Subcutaneous abdominal adipose tissue (tissue), 5 donors: ENCODE measurements at regions not wholly inside any gene's neighbourhood (a gene's known extent, or its start where the extent isn't known, plus 50 kb on each side); places are given as distances from the start of the nearest gene placed in this dataset.

ENCODE experiments used
- H3K27ac ChIP-seq: one replicate; pipeline ENCODE4 v1.7.0; 2013; ENCODE audit warnings: low read depth, mild to moderate bottlenecking, inconsistent platforms, low read length, moderate library complexity
- H3K27me3 ChIP-seq, 5 donors: one replicate each; pipeline ENCODE4 v1.7.0; 2013; ENCODE audit warnings: low read length in 5 of 5, inconsistent platforms in 1 of 5; ENCODE audit not compliant: control insufficient read depth in 5 of 5, insufficient read depth in 4 of 5
- H3K36me3 ChIP-seq, 5 donors: one replicate each; pipeline ENCODE4 v1.7.0; 2013; ENCODE audit warnings: low read length in 5 of 5; ENCODE audit not compliant: control insufficient read depth in 5 of 5, insufficient read depth in 5 of 5
- H3K4me1 ChIP-seq, 5 donors: one replicate each; pipeline ENCODE4 v1.7.0; 2013; ENCODE audit warnings: low read length in 5 of 5, mild to moderate bottlenecking in 3 of 5, moderate library complexity in 1 of 5; ENCODE audit not compliant: control insufficient read depth in 5 of 5, insufficient read depth in 5 of 5
- H3K4me3 ChIP-seq, 5 donors: one replicate each; pipeline ENCODE4 v1.7.0; 2013; ENCODE audit warnings: low read length in 5 of 5, low read depth in 1 of 5
- H3K9ac ChIP-seq, 5 donors: one replicate each; pipeline ENCODE4 v1.7.0; 2013; ENCODE audit warnings: low read length in 5 of 5, mild to moderate bottlenecking in 4 of 5, moderate library complexity in 3 of 5
- H3K9me3 ChIP-seq, 5 donors: one replicate each; pipeline ENCODE4 v1.7.0; 2013; ENCODE audit warnings: low read length in 5 of 5; ENCODE audit not compliant: control insufficient read depth in 5 of 5
- donor health status: healthy.
- donor health status: healthy.
- donor health status: healthy.
- donor health status: healthy.
- donor health status: healthy.

DNA sequence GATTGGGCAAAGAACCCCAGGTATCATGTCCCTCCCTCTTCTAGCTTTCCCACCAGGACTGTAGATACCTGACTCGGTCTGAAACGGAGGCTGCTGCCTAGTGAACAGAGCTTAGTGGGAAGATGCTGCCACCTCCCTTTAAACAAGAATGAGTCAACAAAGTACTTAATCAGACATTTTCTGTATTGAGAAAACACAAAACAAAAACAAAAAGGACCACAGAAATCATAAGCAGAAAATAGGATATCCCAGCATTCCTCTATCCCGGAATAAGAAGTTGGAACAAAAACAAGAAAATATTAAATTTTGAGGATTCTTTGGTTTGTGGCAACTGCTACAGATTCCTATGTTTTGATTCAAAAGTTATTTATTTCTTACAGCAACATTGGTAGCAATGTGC lies 51.7 kb upstream of the COL8A1 start:
- Histone ChIP-seq H3K4me3 (no peak overlapping the region), H3K27me3 (no peaks in the 10 kb centered on the region), H3K36me3 (no peaks in the 10 kb centered on the region), H3K9ac (no peak overlapping the region), H3K27ac (no peak overlapping the region), H3K9me3 (no peaks in the 10 kb centered on the region), H3K4me1 (no peaks in the 10 kb centered on the region)

DNA sequence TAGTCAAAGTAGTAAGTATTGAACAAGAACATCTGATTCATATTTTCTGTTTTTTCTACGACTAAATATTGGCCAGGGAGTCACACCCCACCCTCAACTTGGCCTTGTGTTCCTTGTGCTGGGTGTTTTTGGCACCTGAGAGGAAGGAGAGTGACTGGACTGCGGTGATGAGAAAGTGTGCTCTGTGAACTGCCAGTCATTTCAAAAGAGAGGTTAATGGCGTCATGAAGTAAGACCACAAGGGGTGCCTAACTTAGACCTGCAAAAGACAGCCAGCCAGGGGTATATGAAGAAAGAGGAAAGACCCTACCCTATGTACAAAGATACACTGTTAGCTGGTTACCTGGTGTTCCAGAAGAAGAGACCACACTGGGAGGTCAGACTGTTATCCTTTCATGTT lies 58.4 kb upstream of the COL8A1 start:
- Histone ChIP-seq H3K4me3 (no peak overlapping the region), H3K4me1 (no peaks in the 10 kb centered on the region), H3K9me3 (peaks cover 0 to 9% (median 0%) of the 10 kb centered on the region in 5 donors), H3K36me3 (no peaks in the 10 kb centered on the region), H3K9ac (no peak overlapping the region), H3K27ac (no peak overlapping the region), H3K27me3 (no peaks in the 10 kb centered on the region)

GRCh38 chr3:99579246-99579645 lies 59.1 kb upstream of the COL8A1 start:
- H3K4me3 ChIP-seq, result no peak overlapping the region
- no peak overlapping the region for H3K27ac ChIP-seq
- H3K36me3 ChIP-seq, result no peaks in the 10 kb centered on the region
- no peaks in the 10 kb centered on the region for H3K27me3 ChIP-seq
- H3K9me3 ChIP-seq, result peaks cover 0 to 11% (median 0%) of the 10 kb centered on the region in 5 donors
- no peak overlapping the region for H3K9ac ChIP-seq
- H3K4me1 ChIP-seq, result no peaks in the 10 kb centered on the region

DNA sequence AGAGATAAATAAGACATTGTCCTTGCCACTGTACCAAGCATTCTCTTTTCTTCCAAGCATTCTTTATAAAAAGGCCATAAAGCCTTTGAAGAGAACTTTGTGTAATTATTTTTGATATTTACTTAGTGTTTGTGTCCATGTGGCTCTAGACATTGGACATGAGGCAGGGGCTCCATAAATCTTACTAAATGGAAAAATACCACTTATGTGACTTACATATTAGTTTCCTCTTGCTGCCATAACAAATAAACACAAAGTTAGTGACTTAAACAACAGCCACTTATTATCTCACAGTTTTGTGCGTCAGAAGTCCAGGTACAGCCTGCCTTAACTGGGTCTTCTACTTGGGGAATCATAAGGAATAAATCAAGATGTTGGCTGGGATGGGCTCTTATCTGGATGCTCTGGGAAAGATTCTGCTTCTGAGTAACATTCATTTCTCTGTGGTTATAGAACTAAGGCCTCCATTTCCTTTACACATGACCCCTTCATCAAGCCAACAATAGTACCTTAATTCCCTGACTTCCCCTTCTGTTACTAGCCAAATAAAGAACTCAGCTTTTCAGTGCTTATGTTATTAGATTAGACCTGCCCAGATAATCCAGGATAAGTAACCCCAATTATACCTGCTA lies 59.9 kb upstream of the COL8A1 start:
- H3K27ac ChIP-seq, result no peak overlapping the region
- H3K9ac ChIP-seq, result no peak overlapping the region
- H3K36me3 ChIP-seq, result no peaks in the 10 kb centered on the region
- H3K4me3 ChIP-seq, result no peak overlapping the region
- H3K27me3 ChIP-seq, result no peaks in the 10 kb centered on the region
- H3K9me3 ChIP-seq, result peaks cover 0 to 11% (median 0%) of the 10 kb centered on the region in 5 donors
- no peaks in the 10 kb centered on the region for H3K4me1 ChIP-seq

DNA sequence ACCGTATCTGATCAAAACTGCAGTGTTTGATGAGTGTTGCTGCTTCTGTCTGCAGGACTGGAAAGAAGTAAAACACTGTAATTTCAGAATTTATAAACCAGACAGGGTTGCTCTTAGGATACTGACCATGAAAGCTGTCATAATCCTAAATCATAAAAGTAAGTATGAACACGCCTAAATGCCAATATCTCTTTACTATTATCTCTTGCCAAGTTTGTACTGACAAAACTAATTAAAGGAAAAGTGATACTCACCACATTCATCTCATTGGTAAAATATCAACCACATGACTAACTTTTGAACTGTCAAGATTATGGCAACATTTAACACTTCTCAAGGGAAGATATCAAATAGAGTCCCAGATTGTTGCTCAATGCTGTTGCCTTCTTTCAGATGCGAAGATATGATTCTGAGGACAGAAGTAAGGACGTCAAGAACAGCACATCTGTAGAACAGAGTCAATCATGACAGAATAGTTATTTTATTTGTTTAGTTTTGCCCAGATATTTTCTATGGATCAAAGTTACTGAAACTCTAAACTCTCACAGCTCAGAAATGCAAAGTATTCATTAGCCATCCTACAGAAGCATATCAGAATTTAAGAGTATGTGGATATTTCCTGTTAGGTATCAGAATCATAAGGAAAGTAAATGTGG lies 61.4 kb upstream of the COL8A1 start:
- H3K27me3 ChIP-seq, result no peaks in the 10 kb centered on the region
- H3K27ac ChIP-seq, result no peak overlapping the region
- H3K9ac ChIP-seq, result no peak overlapping the region
- H3K4me1 ChIP-seq, result no peaks in the 10 kb centered on the region
- no peak overlapping the region for H3K4me3 ChIP-seq
- H3K9me3 ChIP-seq, result peaks cover 0 to 11% (median 0%) of the 10 kb centered on the region in 5 donors
- H3K36me3 ChIP-seq, result no peaks in the 10 kb centered on the region

DNA sequence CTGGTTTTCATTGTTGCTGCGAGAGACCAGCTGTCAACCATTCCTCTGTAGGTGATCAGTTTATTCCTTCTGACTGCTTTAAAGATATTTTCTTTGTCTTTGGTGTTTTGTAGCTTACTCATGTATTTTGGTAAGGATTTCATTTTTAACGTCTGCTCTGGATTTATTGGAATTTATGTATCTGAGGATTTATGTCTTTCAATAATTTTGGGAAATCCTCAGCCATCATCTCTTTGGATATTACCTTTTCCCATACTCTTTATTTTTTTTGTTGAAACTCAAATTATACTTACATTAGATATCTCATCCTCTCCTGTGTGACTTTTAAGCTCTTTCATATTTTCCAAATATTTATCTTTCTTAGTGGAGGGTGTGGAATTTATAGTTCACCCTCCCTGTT lies 62.7 kb upstream of the COL8A1 start:
- Histone ChIP-seq H3K9me3 (peaks cover 0 to 11% (median 0%) of the 10 kb centered on the region in 5 donors), H3K27me3 (no peaks in the 10 kb centered on the region), H3K9ac (no peak overlapping the region), H3K4me1 (no peaks in the 10 kb centered on the region), H3K36me3 (no peaks in the 10 kb centered on the region), H3K27ac (no peak overlapping the region), H3K4me3 (no peak overlapping the region)

GRCh38 chr3:99570061-99570460 lies 68.3 kb upstream of the COL8A1 start:
- Histone ChIP-seq H3K4me1 (no peaks in the 10 kb centered on the region), H3K36me3 (no peaks in the 10 kb centered on the region), H3K4me3 (no peak overlapping the region), H3K27me3 (no peaks in the 10 kb centered on the region), H3K27ac (no peak overlapping the region), H3K9me3 (peaks cover 0 to 8% (median 0%) of the 10 kb centered on the region in 5 donors), H3K9ac (no peak overlapping the region)

DNA sequence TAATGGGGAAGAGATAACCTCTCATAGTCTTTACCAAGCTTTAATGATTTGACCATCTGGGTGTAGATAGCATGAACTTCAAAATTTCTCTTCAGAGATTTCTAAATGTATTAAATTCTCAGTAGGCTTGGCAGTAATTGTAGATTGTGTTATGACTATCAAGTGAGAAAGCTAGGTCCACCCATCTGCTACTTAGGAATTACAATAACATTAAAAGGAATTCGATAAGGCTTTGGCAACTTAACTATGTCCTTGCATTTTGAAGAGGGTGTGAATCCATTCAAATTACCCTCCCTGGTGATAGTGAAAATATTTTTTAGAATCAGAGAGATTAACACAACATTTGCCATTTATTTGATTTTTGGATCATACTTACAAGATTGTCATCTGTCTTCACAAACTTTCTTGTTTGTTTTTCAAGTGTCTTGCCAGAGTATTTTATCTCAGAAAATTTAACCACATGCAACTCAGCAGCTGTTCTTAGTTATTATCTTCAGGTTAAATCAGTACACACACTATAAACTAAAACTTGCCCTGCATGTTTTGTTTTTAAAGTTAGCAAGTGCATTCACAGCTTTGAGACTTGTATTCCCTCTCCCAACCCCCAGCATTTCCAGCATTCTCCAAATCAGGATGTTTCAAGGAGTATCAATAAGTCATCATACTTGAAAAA lies 69.6 kb upstream of the COL8A1 start:
- Histone ChIP-seq H3K9ac (no peak overlapping the region), H3K9me3 (peaks cover 0 to 5% (median 0%) of the 10 kb centered on the region in 5 donors), H3K27ac (no peak overlapping the region), H3K4me1 (no peaks in the 10 kb centered on the region), H3K4me3 (no peak overlapping the region), H3K36me3 (no peaks in the 10 kb centered on the region), H3K27me3 (no peaks in the 10 kb centered on the region)

GRCh38 chr3:99565331-99565730 lies 73.1 kb upstream of the COL8A1 start:
- Histone ChIP-seq H3K27me3 (no peaks in the 10 kb centered on the region), H3K27ac (no peak overlapping the region), H3K4me3 (no peak overlapping the region), H3K36me3 (no peaks in the 10 kb centered on the region), H3K9me3 (peaks cover 0 to 5% (median 0%) of the 10 kb centered on the region in 5 donors), H3K9ac (no peak overlapping the region), H3K4me1 (no peaks in the 10 kb centered on the region)

- Histone ChIP-seq H3K36me3 (no peaks in the 10 kb centered on the region), H3K4me3 (no peak overlapping the region), H3K27ac (no peak overlapping the region), H3K9me3 (peaks cover 0 to 5% (median 0%) of the 10 kb centered on the region in 5 donors), H3K4me1 (no peaks in the 10 kb centered on the region), H3K9ac (no peak overlapping the region), H3K27me3 (no peaks in the 10 kb centered on the region)
Measured at GRCh38 chr3:99562990-99563607, 75.3 kb upstream of the COL8A1 start.
